ENCODE measurements at regions not wholly inside any gene's neighbourhood (a gene's known extent, or its start where the extent isn't known, plus 50 kb on each side); places are given as distances from the start of the nearest gene placed in this dataset.
A peak's percentile ranks its signal among the peaks of the same experiment; 100 is the strongest.
"Not testable (repeated sequence)": the region's sequence is repeated elsewhere in the genome, so short reads cannot be mapped to it uniquely, and the experiment has no call there.

GRCh38 chr5:1636981-1637638, 113.3 kb upstream of the LPCAT1 start (continued):
- TF ChIP-seq IRF3 (IDR thresholded peaks at IDR 0.05; ENCODE audit: low read depth, low read length) = no peak
- TF ChIP-seq EP300 (IDR thresholded peaks at IDR 0.05; ENCODE audit: borderline replicate concordance in 1 of 2, low read depth in 1 of 2, low read length in 1 of 2) = no peak

- H3K9me3 ChIP-seq; POLR2A ChIA-PET; H2AFZ ChIP-seq (ENCODE audit: low read depth); H3F3A ChIP-seq (replicated peaks; ENCODE audit: insufficient read depth); H3K9me2 ChIP-seq; H3K9ac ChIP-seq; H3K4me2 ChIP-seq; H3K27me3 ChIP-seq (ENCODE audit: insufficient read depth); H3K4me1 ChIP-seq (ENCODE audit: control insufficient read depth in 1 of 2, insufficient read depth in 2 of 2, low read depth in 1 of 2, low read length in 1 of 2); H3K79me2 ChIP-seq (ENCODE audit: insufficient read depth); H3K27ac ChIP-seq (ENCODE audit: low read depth in 2 of 2, low read length in 1 of 2); H3K4me3 ChIP-seq (ENCODE audit: low read depth in 2 of 2, low read length in 1 of 2); CTCF ChIA-PET; DNase-seq; H4K20me1 ChIP-seq (ENCODE audit: insufficient read depth); H3K36me3 ChIP-seq (replicated peaks in 1 of 2; ENCODE audit: control insufficient read depth in 1 of 2, insufficient read depth in 2 of 2, low read length in 1 of 2): not testable (repeated sequence)
- 83% methylated on average over 15 of the region's 21 CpGs for WGBS (ENCODE audit: low lambda C conversion rate)
These were observed 112.5 kb upstream of the LPCAT1 start for GRCh38 chr5:1636208-1636770.

GRCh38 chr5:1635477-1635876, 111.7 kb upstream of the LPCAT1 start:
- H3F3A ChIP-seq (replicated peaks; ENCODE audit: insufficient read depth); H3K4me3 ChIP-seq (ENCODE audit: low read depth in 2 of 2, low read length in 1 of 2); H3K36me3 ChIP-seq (replicated peaks in 1 of 2; ENCODE audit: control insufficient read depth in 1 of 2, insufficient read depth in 2 of 2, low read length in 1 of 2); H2AFZ ChIP-seq (ENCODE audit: low read depth); DNase-seq; H3K4me1 ChIP-seq (ENCODE audit: control insufficient read depth in 1 of 2, insufficient read depth in 2 of 2, low read depth in 1 of 2, low read length in 1 of 2); CTCF ChIA-PET; H3K9me3 ChIP-seq; H3K4me2 ChIP-seq; H3K27me3 ChIP-seq (ENCODE audit: insufficient read depth); H3K79me2 ChIP-seq (ENCODE audit: insufficient read depth); H4K20me1 ChIP-seq (ENCODE audit: insufficient read depth); POLR2A ChIA-PET; H3K9ac ChIP-seq; H3K9me2 ChIP-seq; H3K27ac ChIP-seq (ENCODE audit: low read depth in 2 of 2, low read length in 1 of 2): not testable (repeated sequence)
- WGBS (ENCODE audit: low lambda C conversion rate) = 77% methylated on average over 2 of the region's 2 CpGs

GRCh38 chr5:1634337-1634661, 110.5 kb upstream of the LPCAT1 start:
- peak overlapping the region; percentile 68 for H3K9ac ChIP-seq
- WGBS (ENCODE audit: low lambda C conversion rate) = 16% methylated on average over 18 of the region's 18 CpGs
- peak overlapping the region; percentile 42 to 80 for H3K27ac ChIP-seq (ENCODE audit: low read depth in 2 of 2, low read length in 1 of 2)
- no peaks in the 10 kb centered on the region for H3K9me3 ChIP-seq
- no peaks in the 10 kb centered on the region for H3K79me2 ChIP-seq (ENCODE audit: insufficient read depth)
- CTCF ChIA-PET = interaction anchor here (1.0 kb wide), 2 partner anchors 10 to 425 kb away, joined by 3 to 4 read pairs; no protein-coding TSS in a partner anchor
- POLR2A ChIA-PET = interaction anchor here (1.4 kb wide), 1 partner anchor 40 kb away, joined by 6 read pairs; no protein-coding TSS in a partner anchor
- peak overlapping the region; percentile 85 for H2AFZ ChIP-seq (ENCODE audit: low read depth)
- no peaks in the 10 kb centered on the region for H4K20me1 ChIP-seq (ENCODE audit: insufficient read depth)
- no peaks in the 10 kb centered on the region for H3F3A ChIP-seq (replicated peaks; ENCODE audit: insufficient read depth)
- peak overlapping the region; percentile 88 for H3K4me2 ChIP-seq
- H3K4me3 ChIP-seq (ENCODE audit: low read depth in 2 of 2, low read length in 1 of 2) = peak overlapping the region; percentile 68
- no peaks in the 10 kb centered on the region for H3K27me3 ChIP-seq (ENCODE audit: insufficient read depth)
- peak; percentile 57 for DNase-seq
- peaks cover 0 to 5% of the 10 kb centered on the region in 2 experiments; a peak in 1 of 4 replicates for H3K4me1 ChIP-seq (ENCODE audit: control insufficient read depth in 1 of 2, insufficient read depth in 2 of 2, low read depth in 1 of 2, low read length in 1 of 2)
- H3K9me2 ChIP-seq = no peaks in the 10 kb centered on the region
- H3K36me3 ChIP-seq (replicated peaks in 1 of 2; ENCODE audit: control insufficient read depth in 1 of 2, insufficient read depth in 2 of 2, low read length in 1 of 2) = no peaks in the 10 kb centered on the region
- TF ChIP-seq TCF12 (IDR thresholded peaks at IDR 0.05) (no peak), ZBTB33 (IDR thresholded peaks at IDR 0.05; ENCODE audit: borderline replicate concordance, low read depth) (no peak), TAF1 (IDR thresholded peaks at IDR 0.05; ENCODE audit: borderline replicate concordance, low read depth, low read length) (no peak), MEF2A (IDR thresholded peaks at IDR 0.05; ENCODE audit: borderline replicate concordance, low read depth) (no peak), MXI1 (IDR thresholded peaks at IDR 0.05; ENCODE audit: low read depth, low read length) (no peak), RAD21 (IDR thresholded peaks at IDR 0.05; ENCODE audit: low read length) (no peak), FOSL2 (IDR thresholded peaks at IDR 0.05; ENCODE audit: borderline replicate concordance, low read depth) (no peak), SMC3 (IDR thresholded peaks at IDR 0.05; ENCODE audit: low read depth, low read length) (no peak), FOXM1 (IDR thresholded peaks at IDR 0.05; ENCODE audit: low read depth) (no peak)
